ENCODE measurements at regions not wholly inside any gene's neighbourhood (a gene's known extent, or its start where the extent isn't known, plus 50 kb on each side); places are given as distances from the start of the nearest gene placed in this dataset.
"Not testable (repeated sequence)": the region's sequence is repeated elsewhere in the genome, so short reads cannot be mapped to it uniquely, and the experiment has no call there.

DNA sequence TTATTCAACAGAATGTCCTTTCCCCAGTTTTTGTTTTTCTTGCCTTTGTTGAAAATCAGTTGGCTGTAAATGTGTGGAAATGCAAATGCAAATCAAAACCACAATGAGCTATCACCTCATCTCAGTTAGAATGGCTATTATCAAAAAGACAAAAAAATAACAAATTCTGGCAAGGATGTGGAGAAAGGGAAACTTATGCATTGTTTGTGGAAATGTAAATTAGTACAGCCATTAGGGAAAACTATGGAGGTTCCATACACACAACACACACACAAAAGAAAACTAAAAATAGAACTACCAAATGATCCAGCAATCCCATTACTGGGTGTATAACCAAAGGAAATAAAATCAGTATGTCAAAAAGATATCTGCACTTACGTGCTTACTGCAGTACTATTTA is 518.8 kb upstream of the ATXN7L3B start:
- DNase-seq (ENCODE audit: low spot score), result no peak
- no peak for ATAC-seq (ENCODE audit: low read depth)
- Histone ChIP-seq H3K4me1 (ENCODE audit: insufficient read depth, poor library complexity, severe bottlenecking) (no peaks in the 10 kb centered on the region), H3K27ac (ENCODE audit: poor library complexity, severe bottlenecking) (no peak overlapping the region), H3K9me3 (ENCODE audit: severe bottlenecking) (no peaks in the 10 kb centered on the region), H3K27me3 (ENCODE audit: insufficient read depth, poor library complexity, severe bottlenecking) (no peaks in the 10 kb centered on the region), H3K4me3 (ENCODE audit: severe bottlenecking) (no peak overlapping the region), H3K36me3 (ENCODE audit: low read depth) (no peaks in the 10 kb centered on the region)
- no peak for TF ChIP-seq CTCF (IDR thresholded peaks at IDR 0.05; ENCODE audit: poor library complexity, severe bottlenecking)

DNA sequence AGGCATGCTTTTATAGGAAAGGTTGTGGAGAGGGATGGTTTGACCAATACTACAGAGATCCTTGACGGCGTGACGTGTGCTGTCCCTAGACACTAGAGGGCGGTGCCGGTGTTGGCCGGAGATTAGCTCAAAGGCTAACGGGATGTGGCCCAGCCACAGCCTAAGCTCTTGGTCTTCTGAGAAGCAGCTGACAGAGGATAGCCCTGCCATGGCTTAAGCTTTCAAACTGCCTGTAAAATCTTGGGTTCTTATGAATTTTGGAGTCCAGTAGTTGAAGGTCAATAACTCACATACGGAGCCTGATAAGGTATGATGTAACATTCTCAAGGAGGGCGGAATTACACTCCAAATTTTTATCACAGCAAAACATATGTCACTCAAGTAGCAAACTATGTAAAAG is 515.7 kb upstream of the ATXN7L3B start:
- H3K27me3 ChIP-seq (ENCODE audit: insufficient read depth, poor library complexity, severe bottlenecking), result no peaks in the 10 kb centered on the region
- no peaks in the 10 kb centered on the region for H3K9me3 ChIP-seq (ENCODE audit: severe bottlenecking)
- no peak overlapping the region for H3K27ac ChIP-seq (ENCODE audit: poor library complexity, severe bottlenecking)
- H3K36me3 ChIP-seq (ENCODE audit: low read depth), result no peaks in the 10 kb centered on the region
- no peaks in the 10 kb centered on the region for H3K4me1 ChIP-seq (ENCODE audit: insufficient read depth, poor library complexity, severe bottlenecking)
- peak; percentile 100 for ATAC-seq (ENCODE audit: low read depth)
- TF ChIP-seq CTCF (IDR thresholded peaks at IDR 0.05; ENCODE audit: poor library complexity, severe bottlenecking), result peak; percentile 95
- no peak overlapping the region for H3K4me3 ChIP-seq (ENCODE audit: severe bottlenecking)
- DNase-seq (ENCODE audit: low spot score), result peak; percentile 73

DNA sequence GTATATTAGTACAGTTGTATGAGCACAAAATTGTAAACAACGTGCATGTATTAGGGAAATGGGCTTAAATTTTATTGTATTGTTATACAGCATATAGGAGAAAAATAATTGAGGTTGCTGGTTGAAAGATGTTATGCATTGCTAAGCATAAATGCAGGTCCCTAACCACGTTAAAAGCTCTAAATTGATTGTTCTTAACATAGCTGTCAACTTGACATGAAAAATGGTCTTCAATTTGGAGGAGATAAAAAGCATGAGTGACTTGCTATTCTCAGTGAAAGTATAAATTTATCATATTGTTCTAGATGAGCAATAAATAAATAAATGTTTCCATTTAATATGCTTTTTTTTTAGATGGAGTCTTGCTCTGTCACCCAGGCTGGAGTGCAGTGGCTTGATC is 506.6 kb upstream of the ATXN7L3B start:
- Histone ChIP-seq H3K4me3 (ENCODE audit: severe bottlenecking) (no peak overlapping the region), H3K27ac (ENCODE audit: poor library complexity, severe bottlenecking) (no peak overlapping the region), H3K4me1 (ENCODE audit: insufficient read depth, poor library complexity, severe bottlenecking) (no peaks in the 10 kb centered on the region), H3K36me3 (ENCODE audit: low read depth) (no peaks in the 10 kb centered on the region), H3K27me3 (ENCODE audit: insufficient read depth, poor library complexity, severe bottlenecking) (no peaks in the 10 kb centered on the region), H3K9me3 (ENCODE audit: severe bottlenecking) (no peaks in the 10 kb centered on the region)
- DNase-seq (ENCODE audit: low spot score) (no peak), ATAC-seq (ENCODE audit: low read depth) (no peak)
- TF ChIP-seq CTCF (IDR thresholded peaks at IDR 0.05; ENCODE audit: poor library complexity, severe bottlenecking), result no peak

DNA sequence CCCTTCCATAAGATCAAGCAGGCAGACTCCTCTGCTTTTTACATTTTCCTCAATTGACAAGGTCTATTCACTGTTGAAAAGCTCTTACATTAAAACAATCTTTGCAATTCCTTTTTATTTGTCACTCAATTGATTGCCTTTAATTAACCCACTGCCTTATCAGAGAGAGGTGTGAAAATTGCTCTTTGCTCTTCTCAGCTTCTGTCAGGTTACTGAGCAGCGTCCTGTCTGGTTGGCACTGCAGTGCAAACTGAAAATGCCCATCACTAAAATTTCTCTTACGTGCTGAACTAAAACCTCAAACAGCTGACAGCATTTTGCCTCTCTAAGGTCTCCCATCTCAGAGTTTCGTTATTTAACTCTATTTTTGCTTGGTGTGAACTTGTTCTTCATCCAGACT is 504.1 kb upstream of the ATXN7L3B start:
- no peak overlapping the region for H3K27ac ChIP-seq (ENCODE audit: poor library complexity, severe bottlenecking)
- no peaks in the 10 kb centered on the region for H3K9me3 ChIP-seq (ENCODE audit: severe bottlenecking)
- ATAC-seq (ENCODE audit: low read depth), result no peak
- no peaks in the 10 kb centered on the region for H3K4me1 ChIP-seq (ENCODE audit: insufficient read depth, poor library complexity, severe bottlenecking)
- H3K36me3 ChIP-seq (ENCODE audit: low read depth), result no peaks in the 10 kb centered on the region
- DNase-seq (ENCODE audit: low spot score), result no peak
- H3K4me3 ChIP-seq (ENCODE audit: severe bottlenecking), result no peak overlapping the region
- TF ChIP-seq CTCF (IDR thresholded peaks at IDR 0.05; ENCODE audit: poor library complexity, severe bottlenecking), result no peak
- H3K27me3 ChIP-seq (ENCODE audit: insufficient read depth, poor library complexity, severe bottlenecking), result no peaks in the 10 kb centered on the region

- ATAC-seq (ENCODE audit: low read depth); H3K27me3 ChIP-seq (ENCODE audit: insufficient read depth, poor library complexity, severe bottlenecking); DNase-seq (ENCODE audit: low spot score); H3K27ac ChIP-seq (ENCODE audit: poor library complexity, severe bottlenecking); H3K36me3 ChIP-seq (ENCODE audit: low read depth); H3K4me3 ChIP-seq (ENCODE audit: severe bottlenecking); H3K9me3 ChIP-seq (ENCODE audit: severe bottlenecking): not testable (repeated sequence)
- H3K4me1 ChIP-seq (ENCODE audit: insufficient read depth, poor library complexity, severe bottlenecking), result peaks cover 21% of the 10 kb centered on the region
Measured at GRCh38 chr12:74039138-74039537, 498.5 kb upstream of the ATXN7L3B start.

Data from RWPE2 (cell line).